ENCODE measurements at regions not wholly inside any gene's neighbourhood (a gene's known extent, or its start where the extent isn't known, plus 50 kb on each side); places are given as distances from the start of the nearest gene placed in this dataset.

DNA sequence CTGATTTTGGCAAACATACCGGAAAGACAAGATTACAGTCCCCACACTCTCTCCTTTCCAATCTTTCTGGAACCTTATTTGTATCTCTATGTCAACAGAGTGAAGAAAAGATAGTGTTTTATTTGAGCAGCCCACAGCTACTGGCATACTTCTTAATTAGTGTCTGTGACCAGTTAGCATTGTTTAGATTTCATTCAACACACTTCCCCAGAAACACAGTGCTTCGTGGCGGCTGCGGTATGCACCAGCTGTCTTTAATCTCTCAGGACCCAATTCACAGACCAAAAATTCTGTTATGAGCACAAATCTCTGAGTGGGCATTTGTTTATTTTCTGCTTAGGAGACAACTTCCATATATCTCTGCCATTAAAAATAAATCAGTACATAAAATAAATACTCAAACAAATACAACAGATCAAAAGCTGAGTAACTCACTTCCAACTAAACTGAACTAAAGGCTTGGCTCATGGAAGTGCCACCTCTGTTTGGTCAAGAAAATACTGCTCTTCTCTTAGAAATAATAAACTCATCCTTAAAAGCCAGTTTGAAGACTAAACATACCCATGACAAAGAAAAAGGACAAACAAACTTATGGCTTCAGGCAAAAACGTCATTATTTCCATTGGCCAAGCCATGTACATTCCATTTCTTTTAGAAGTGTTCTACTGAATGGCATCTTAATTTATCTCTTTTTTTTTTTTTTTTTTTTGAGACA is 392.4 kb downstream of the TXNL1 start:
- no peak overlapping the region for H3K4me2 ChIP-seq
- H3K36me3 Mint-ChIP-seq, result no peaks in the 10 kb centered on the region
- H3K9me3 ChIP-seq (ENCODE audit: low read depth), result no peaks in the 10 kb centered on the region
- H3K27ac ChIP-seq, result no peak overlapping the region
- H3K9me3 Mint-ChIP-seq, result peaks cover 8% of the 10 kb centered on the region
- no peaks in the 10 kb centered on the region for H3K79me2 ChIP-seq (ENCODE audit: low read depth)
- H3K27ac Mint-ChIP-seq, result peak overlapping the region; percentile 33
- no peak overlapping the region for H3K9ac ChIP-seq
- no peaks in the 10 kb centered on the region for H4K20me1 ChIP-seq (ENCODE audit: low read depth)
- TF ChIP-seq, protein P1, sequence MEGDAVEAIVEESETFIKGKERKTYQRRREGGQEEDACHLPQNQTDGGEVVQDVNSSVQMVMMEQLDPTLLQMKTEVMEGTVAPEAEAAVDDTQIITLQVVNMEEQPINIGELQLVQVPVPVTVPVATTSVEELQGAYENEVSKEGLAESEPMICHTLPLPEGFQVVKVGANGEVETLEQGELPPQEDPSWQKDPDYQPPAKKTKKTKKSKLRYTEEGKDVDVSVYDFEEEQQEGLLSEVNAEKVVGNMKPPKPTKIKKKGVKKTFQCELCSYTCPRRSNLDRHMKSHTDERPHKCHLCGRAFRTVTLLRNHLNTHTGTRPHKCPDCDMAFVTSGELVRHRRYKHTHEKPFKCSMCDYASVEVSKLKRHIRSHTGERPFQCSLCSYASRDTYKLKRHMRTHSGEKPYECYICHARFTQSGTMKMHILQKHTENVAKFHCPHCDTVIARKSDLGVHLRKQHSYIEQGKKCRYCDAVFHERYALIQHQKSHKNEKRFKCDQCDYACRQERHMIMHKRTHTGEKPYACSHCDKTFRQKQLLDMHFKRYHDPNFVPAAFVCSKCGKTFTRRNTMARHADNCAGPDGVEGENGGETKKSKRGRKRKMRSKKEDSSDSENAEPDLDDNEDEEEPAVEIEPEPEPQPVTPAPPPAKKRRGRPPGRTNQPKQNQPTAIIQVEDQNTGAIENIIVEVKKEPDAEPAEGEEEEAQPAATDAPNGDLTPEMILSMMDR (IDR thresholded peaks at IDR 0.05), result no peak
- TF ChIP-seq EZH2phosphoT487 (IDR thresholded peaks at IDR 0.05) (no peak), EZH2 (IDR thresholded peaks at IDR 0.05) (no peak)
- DNase-seq (ENCODE audit: low spot score), result peak; percentile 11
- H2AFZ ChIP-seq (replicated peaks), result no peak overlapping the region
- H3K4me1 Mint-ChIP-seq, result peaks cover 4% of the 10 kb centered on the region
- H3K36me3 ChIP-seq, result no peaks in the 10 kb centered on the region
- no peak overlapping the region for H3K4me3 ChIP-seq
- no peak overlapping the region for H3K4me3 Mint-ChIP-seq
- no peaks in the 10 kb centered on the region for H3F3A ChIP-seq (ENCODE audit: low read depth)
- no peaks in the 10 kb centered on the region for H3K27me3 ChIP-seq
- H3K4me1 ChIP-seq, result no peaks in the 10 kb centered on the region
- H3K27me3 Mint-ChIP-seq (ENCODE audit: insufficient read depth, low read depth), result peaks cover 5% of the 10 kb centered on the region

DNA sequence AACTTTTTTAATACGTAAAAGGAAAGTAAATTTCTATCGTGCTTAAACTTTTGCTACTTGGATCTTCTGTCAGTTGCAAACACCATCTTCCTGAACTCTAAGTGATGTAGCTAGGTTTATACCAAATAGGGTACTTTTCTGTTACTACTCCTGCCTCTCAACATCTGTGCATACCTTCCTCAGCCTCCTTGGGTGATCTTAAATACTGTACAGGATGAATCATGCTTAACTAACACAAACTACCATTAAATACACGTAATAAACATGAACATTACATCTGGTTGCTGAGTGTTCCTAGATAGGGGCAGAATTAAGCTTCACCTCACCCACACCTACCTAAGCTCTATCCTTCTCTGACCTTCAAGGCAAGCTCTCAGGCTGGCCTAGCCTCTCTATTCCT is 398.0 kb downstream of the TXNL1 start:
- Histone ChIP-seq H3K79me2 (ENCODE audit: low read depth) (no peaks in the 10 kb centered on the region), H2AFZ (replicated peaks) (no peak overlapping the region), H3F3A (ENCODE audit: low read depth) (peaks cover 10% of the 10 kb centered on the region), H3K9ac (no peak overlapping the region), H3K4me1 (peaks cover 12% of the 10 kb centered on the region), H3K27ac (no peak overlapping the region), H4K20me1 (ENCODE audit: low read depth) (no peaks in the 10 kb centered on the region), H3K4me3 (no peak overlapping the region), H3K4me2 (no peak overlapping the region), H3K9me3 (ENCODE audit: low read depth) (no peaks in the 10 kb centered on the region), H3K27me3 (no peaks in the 10 kb centered on the region), H3K36me3 (no peaks in the 10 kb centered on the region)
- Mint-ChIP-seq H3K27ac (no peak overlapping the region), H3K27me3 (ENCODE audit: insufficient read depth, low read depth) (peaks cover 8% of the 10 kb centered on the region), H3K9me3 (peaks cover 14% of the 10 kb centered on the region), H3K4me3 (no peak overlapping the region), H3K4me1 (peaks cover 16% of the 10 kb centered on the region), H3K36me3 (no peaks in the 10 kb centered on the region)
- TF ChIP-seq, protein P1 (IDR thresholded peaks at IDR 0.05), result no peak
- no peak for TF ChIP-seq EZH2 (IDR thresholded peaks at IDR 0.05)
- TF ChIP-seq EZH2phosphoT487 (IDR thresholded peaks at IDR 0.05), result no peak
- DNase-seq (ENCODE audit: low spot score), result no peak

DNA sequence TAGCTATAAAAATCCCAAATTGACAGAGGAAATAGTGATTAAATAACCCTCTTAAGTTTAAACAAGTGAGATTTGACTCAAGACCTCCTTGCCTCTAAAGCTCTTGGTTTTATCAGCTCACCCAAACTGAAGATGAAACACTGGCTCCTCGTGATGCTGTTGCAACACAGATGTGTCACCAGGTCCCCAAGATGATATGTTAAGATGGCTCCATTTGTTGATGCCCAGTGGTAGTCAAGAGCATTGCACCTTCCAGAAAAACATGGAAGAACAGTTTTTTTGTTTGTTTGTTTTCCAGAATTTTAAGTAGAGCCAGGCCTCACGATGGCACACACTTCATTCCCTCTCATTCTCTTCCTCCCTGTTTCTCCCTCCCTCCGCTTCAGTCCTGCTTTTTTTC is 399.8 kb downstream of the TXNL1 start:
- TF ChIP-seq, protein P1 (IDR thresholded peaks at IDR 0.05), result peak; percentile 5
- TF ChIP-seq EZH2phosphoT487 (IDR thresholded peaks at IDR 0.05), result no peak
- H3K4me3 Mint-ChIP-seq, result no peak overlapping the region
- H3K4me1 Mint-ChIP-seq, result peaks cover 26% of the 10 kb centered on the region
- Histone ChIP-seq H3K36me3 (no peaks in the 10 kb centered on the region), H3K9ac (no peak overlapping the region), H3K27me3 (no peaks in the 10 kb centered on the region), H4K20me1 (ENCODE audit: low read depth) (no peaks in the 10 kb centered on the region), H2AFZ (replicated peaks) (no peak overlapping the region), H3K79me2 (ENCODE audit: low read depth) (no peaks in the 10 kb centered on the region), H3K4me1 (peaks cover 28% of the 10 kb centered on the region), H3K4me3 (no peak overlapping the region), H3K4me2 (no peak overlapping the region), H3K27ac (no peak overlapping the region), H3F3A (ENCODE audit: low read depth) (peaks cover 21% of the 10 kb centered on the region), H3K9me3 (ENCODE audit: low read depth) (no peaks in the 10 kb centered on the region)
- DNase-seq (ENCODE audit: low spot score), result no peak
- no peaks in the 10 kb centered on the region for H3K36me3 Mint-ChIP-seq
- H3K9me3 Mint-ChIP-seq, result peaks cover 9% of the 10 kb centered on the region
- H3K27me3 Mint-ChIP-seq (ENCODE audit: insufficient read depth, low read depth), result peaks cover 8% of the 10 kb centered on the region
- peak overlapping the region; percentile 81 for H3K27ac Mint-ChIP-seq
